GM21360 (cell line): ENCODE measurements at regions not wholly inside any gene's neighbourhood (a gene's known extent, or its start where the extent isn't known, plus 50 kb on each side); places are given as distances from the start of the nearest gene placed in this dataset.
"Not testable (repeated sequence)": the region's sequence is repeated elsewhere in the genome, so short reads cannot be mapped to it uniquely, and the experiment has no call there.

Experiments used
- ATAC-seq: cut with Tn5 transposase; IDR thresholded peaks from one replicate; pipeline ENCODE4 v1.9.1; 2021; ENCODE audit warnings: mild to moderate bottlenecking, moderate library complexity; ENCODE audit not compliant: unreplicated experiment

DNA sequence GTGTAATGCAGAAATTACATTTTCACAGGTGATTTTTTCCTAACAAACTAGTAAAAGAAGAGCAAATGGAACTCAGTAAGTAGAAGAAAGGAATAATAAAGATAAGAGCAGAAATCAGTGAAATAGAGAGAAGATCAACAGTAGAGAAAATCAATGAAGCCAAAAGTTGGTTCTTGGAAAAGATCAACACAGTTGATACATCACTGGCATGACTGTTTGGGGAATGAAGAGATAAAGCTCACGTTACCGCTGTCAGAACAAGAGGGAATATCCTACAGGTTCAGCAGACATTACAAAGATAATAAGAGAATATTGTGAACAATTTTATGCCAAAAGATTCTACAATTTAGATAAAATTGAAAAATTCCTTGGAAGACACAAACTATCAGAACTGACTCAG is 146.4 kb downstream of the ACTR3B start:
- ATAC-seq: no peak

DNA sequence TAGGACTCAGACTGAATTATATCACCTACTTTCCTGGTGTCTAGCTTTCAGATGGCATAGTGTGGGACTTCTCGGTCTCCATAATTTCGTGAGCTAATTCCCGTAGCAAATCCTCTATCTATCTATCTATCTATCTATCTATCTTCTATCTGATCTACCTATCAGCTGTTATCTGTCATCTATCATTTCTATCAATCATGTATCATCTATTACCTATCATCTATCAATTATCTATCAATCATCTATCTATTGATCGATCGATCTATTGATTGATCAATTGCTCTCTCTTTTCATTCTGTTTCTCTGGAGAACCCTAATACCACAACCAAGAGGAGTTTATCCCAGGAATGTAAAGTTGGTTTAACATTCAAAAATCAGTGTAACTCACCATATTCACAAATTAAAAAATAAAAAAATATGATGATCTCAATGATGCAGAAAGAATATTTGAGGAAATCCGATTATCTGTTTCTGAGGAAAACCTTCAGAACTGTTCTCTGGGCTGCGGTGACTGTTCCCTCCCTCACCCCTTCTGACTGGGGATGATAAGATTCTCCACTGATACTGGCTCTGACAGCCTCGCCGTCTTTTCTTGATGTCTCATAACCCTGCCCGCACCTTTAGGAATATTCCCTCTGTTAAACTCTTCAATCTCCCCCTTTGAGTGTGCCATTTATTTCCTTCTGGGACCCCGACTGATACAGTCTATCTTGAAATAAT is 147.7 kb downstream of the ACTR3B start:
- no peak for ATAC-seq

DNA sequence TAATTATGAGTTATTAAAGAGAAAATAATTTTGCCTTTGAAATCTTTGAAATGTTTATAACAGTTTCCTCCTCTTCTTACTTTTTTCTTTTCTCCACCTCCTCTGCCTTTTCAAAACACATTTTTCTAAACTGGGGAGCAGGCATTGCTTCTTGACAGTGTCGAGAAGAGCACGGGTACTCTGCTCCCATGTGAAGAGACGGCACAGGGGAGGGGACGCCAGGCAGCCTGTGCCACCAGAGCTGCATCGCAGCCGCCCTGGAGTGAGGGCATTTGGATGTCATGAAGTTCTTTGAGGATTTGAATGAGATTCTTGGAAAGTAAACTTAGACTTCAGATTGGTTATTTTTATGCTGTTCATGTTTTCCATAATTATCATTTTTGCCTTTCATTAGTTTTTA is 149.7 kb downstream of the ACTR3B start:
- no peak for ATAC-seq

DNA sequence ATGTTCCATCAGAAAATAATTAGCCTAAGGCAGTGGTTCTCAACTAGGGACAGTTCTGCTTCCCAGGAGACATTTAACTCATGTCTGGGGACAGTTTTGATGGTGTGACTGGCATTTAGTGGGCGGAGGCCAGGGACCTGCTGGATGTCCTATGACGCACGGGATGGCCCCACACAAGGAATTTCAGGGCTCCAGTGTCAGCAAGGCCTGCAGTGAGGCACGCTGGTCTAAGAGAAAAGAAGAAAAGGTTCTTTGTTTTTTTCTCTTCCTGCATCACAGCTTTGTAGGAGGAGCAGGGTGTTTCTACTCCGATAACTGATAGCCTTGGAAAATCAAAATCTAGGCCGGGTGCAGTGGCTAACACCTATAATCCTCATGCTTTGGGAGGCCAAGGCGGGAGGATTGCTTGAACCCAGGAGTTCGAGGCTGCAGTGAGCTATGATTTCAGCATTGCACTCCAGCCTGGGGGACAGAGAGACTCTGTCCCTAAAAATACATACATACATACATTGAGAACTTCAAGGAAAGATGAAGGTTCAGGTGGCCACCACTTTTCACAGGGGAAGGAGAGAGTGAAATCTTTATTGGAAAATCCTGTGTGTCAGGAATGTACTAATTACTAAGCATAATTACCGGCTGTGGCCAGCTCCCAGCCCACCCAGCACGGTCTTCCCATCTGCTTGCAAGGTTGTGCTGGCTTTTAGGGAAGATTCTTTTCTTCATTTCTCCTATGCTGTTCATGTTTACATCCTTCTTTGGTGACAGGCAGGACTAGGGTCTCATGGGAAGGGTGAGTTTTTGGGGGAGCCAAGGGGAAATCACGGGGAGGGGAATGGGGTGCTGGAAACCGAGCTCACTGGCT is 150.4 kb downstream of the ACTR3B start:
- ATAC-seq: no peak

DNA sequence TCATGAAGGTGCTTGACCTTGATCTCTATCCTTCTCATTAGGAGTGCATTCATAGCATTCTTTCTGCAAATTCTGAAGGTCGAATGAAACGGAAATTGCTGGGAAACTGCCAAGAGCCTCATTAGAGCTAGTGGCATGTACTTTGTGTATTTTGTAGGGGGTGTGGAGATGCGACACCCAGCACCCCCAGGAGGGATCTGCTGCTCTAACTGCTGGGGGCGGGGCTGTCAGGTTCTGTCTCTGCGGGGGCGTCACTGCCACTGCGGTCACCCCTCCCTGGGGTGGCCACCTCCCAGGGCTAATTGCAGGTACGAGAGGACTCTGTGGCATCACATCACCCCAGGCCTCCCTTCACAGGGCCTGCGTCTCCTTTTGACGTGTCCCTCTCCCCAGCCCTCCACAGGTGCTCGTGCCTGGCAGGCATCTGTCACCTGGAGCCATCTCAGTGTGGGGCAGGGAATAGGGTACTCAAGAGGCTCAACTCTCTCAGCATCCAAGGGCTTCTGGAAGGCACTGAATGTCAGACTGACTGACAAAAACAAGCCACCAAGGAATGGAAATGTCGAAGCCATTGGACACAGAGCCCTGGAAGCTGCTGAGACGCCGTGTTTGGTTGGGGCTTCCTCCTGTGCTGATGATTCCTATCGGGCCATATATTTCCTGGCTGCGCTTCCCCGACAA is 151.1 kb downstream of the ACTR3B start:
- no peak for ATAC-seq

- no peak for ATAC-seq
Observed at GRCh38 chr7:152911226-152911560, 151.6 kb downstream of the ACTR3B start.

DNA sequence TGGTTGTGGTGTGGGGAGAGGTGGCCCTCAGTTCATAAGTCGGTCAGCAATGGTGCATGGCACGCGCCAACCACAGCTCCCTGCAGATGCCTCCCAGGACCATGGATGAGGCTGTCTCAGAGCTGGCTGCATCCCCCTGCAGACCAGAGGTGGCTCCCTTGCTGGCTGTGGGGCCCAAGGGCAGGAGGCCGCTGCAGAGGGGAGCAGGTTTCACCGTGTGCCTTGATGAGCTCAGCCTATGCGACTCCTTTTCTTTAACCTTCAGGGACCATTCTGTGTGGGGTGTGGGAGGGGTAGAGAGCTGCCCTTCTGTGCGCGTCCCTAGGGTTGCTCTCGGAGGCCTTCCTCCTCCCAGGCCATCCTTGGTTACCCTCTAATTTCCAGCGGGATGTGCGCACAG is 152.4 kb downstream of the ACTR3B start:
- no peak for ATAC-seq

- no peak for ATAC-seq
Observed at GRCh38 chr7:152912511-152912910, 153.0 kb downstream of the ACTR3B start.

DNA sequence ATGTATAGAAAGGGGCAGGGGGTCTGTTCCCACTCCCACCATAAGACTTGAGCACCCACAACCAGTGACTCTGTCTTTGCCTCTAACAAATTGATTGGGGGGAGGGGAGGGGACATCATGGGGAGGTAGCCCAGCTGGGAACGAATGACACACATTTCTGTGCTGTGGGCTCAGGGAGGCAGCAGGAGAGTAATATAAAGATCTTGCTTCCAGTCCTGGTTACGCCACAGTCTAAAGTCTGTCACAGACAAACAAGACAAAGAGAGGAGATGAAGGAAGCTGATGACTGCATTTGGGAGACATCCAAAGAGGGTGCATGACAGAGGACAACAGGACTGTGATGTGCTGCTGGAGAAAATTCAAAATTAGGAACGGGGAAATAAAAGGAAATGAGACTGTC is 153.9 kb downstream of the ACTR3B start:
- no peak for ATAC-seq

GRCh38 chr7:152914014-152914844 is 154.7 kb downstream of the ACTR3B start:
- ATAC-seq: no peak

GRCh38 chr7:152914845-152915102 is 155.2 kb downstream of the ACTR3B start:
- not testable (repeated sequence) for ATAC-seq

DNA sequence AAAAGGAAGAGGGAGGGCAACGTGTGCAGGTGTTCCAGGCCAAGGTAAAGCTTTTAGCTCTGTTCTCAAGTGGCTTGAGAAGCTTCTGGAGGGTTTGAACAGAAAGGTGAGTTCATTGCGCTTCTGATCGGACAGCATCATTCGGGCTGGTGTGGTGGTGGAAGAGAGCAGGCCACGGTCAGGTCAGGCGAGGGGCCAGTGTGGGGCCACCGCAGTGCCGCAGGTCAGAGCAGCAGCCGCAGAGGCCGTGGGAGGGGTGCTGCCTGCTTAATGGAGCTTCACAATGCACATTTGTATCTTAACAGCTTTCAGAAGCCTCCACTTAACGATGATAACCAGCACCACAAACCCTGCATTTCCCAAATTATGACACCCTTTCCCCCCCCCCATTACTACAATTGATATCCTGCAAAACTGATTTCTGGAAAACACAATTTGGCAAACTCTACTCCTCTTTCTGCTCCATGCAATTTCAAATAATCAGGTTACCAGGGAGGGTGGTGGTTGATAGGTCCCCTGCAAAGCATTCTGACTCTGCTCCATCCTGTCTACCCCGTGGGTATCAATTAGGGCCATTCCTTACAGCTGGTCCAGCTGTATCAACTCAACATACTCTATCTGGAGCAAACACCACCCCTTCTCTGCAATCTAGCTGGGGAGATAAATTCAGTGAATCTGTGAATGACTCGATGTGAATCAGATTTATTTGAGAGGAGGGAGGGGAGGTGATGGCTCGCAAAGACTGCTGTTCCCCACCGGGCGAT is 162.9 kb downstream of the ACTR3B start:
- ATAC-seq: no peak

GRCh38 chr7:152923711-152924110 is 164.2 kb downstream of the ACTR3B start:
- ATAC-seq: no peak

GRCh38 chr7:152924238-152924637 is 164.7 kb downstream of the ACTR3B start:
- no peak for ATAC-seq

DNA sequence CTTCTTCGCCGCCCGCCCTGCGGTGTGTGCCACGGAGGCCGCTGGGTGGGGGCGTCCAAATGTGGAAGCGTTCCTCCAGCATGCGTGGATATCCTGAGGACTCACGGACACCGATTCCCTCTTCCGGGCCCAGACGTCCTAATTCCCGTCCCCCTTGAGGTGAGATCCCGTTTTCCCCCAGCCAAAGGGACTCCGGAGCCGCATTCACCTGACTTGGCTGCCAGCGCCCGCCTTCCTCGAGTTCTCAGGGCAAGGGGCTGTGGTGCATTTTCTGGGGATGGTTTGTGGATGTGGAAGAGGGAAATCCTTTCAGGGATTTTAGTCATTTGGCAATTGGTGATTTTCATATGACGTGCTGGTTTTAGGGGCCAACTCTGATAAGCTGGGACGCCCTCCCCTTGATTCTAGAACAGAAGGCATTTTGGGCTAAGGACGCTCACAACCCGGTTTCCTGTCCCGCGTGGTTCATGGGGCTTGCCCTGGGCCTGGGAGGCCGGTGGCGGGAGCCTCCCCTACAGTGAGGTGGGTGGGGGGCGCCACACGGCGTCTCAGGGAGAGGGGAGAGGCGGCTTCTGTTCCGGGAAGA is 165.4 kb downstream of the ACTR3B start:
- ATAC-seq: no peak

- no peak for ATAC-seq
Observed at GRCh38 chr7:152925412-152926147, 166.0 kb downstream of the ACTR3B start.

- ATAC-seq: no peak
Observed at GRCh38 chr7:152931633-152932032, 172.1 kb downstream of the ACTR3B start.

GRCh38 chr7:152937282-152937681 is 177.7 kb downstream of the ACTR3B start:
- no peak for ATAC-seq

DNA sequence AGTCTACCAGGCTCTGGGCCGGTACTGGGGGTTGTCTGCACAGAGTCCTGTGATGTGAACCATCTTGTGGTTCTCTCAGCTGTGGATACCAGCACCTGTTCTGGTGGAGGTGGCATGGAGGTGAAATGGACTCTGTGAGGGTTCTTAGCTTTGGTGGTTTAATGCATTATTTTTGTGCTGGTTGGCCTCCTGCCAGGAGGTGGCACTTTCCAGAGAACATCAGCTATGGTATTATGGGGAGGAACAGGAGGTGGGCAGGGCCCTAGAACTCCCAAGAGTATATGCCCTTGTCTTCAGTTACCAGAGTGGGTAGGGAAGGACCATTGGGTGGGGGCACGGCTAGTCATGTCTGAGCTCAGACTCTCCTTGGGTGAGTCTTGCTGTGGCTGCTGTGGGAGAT is 187.1 kb downstream of the ACTR3B start:
- not testable (repeated sequence) for ATAC-seq
